ENCODE measurements at regions not wholly inside any gene's neighbourhood (a gene's known extent, or its start where the extent isn't known, plus 50 kb on each side); places are given as distances from the start of the nearest gene placed in this dataset.

DNA sequence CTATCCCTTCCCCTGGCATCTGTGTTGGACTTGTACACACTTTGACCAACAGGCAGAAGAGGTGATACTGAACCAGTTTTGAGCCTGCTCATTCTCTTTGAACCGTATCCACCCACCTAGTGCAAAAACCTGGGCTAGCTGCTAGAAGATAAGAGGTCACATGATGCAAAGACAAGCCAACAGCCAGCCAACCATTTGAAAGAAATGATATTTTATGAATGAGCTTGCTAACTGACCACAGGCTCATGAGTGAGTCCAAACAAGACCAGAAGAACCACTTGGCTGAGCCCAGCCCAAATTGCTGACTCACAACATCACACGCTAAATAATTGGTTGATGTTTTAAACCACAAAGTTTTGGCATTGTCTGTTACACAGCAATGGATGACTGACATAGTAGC lies 74.0 kb upstream of the CTNNB1 start:
- H3K4me1 Mint-ChIP-seq = peaks cover 8% of the 10 kb centered on the region
- H3K27ac Mint-ChIP-seq (ENCODE audit: unreplicated experiment) = no peak overlapping the region
- peaks cover 16% of the 10 kb centered on the region for H3K9me3 Mint-ChIP-seq
- H3K36me3 Mint-ChIP-seq (ENCODE audit: low read depth) = peaks cover 8% of the 10 kb centered on the region
- TF ChIP-seq CTCF (conservative IDR thresholded peaks at IDR 0.05) = no peak
- no peaks in the 10 kb centered on the region for H3K27me3 Mint-ChIP-seq (ENCODE audit: low read depth)
- no peak for DNase-seq (ENCODE audit: low read depth, low spot score)
- no peak overlapping the region for H3K4me3 Mint-ChIP-seq

DNA sequence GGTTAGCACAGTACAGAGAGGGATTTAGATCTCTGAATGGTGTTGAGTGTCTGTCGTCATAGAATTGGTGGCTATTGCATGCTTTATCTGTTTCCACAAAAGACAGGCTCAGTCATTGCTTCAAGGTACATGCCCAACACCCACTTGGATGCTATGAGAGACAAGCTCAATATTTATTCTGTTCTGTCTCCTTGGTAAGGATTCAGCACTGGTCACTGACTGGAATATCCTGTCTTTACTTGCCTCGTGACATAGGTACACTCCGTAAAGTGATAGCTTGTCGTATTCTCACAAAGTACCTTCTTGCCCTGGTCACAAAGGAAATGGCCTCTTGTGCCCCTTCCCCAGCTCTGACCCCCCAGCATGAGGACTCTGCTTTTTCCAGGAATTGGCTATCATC lies 72.8 kb upstream of the CTNNB1 start:
- no peak for DNase-seq (ENCODE audit: low read depth, low spot score)
- no peaks in the 10 kb centered on the region for H3K27me3 Mint-ChIP-seq (ENCODE audit: low read depth)
- TF ChIP-seq CTCF (conservative IDR thresholded peaks at IDR 0.05) = no peak
- peaks cover 17% of the 10 kb centered on the region for H3K9me3 Mint-ChIP-seq
- peaks cover 8% of the 10 kb centered on the region for H3K36me3 Mint-ChIP-seq (ENCODE audit: low read depth)
- H3K27ac Mint-ChIP-seq (ENCODE audit: unreplicated experiment) = no peak overlapping the region
- no peak overlapping the region for H3K4me3 Mint-ChIP-seq
- H3K4me1 Mint-ChIP-seq = no peaks in the 10 kb centered on the region

- H3K27me3 Mint-ChIP-seq (ENCODE audit: low read depth) = no peaks in the 10 kb centered on the region
- H3K4me3 Mint-ChIP-seq = no peak overlapping the region
- peaks cover 11% of the 10 kb centered on the region for H3K36me3 Mint-ChIP-seq (ENCODE audit: low read depth)
- H3K4me1 Mint-ChIP-seq = no peaks in the 10 kb centered on the region
- H3K9me3 Mint-ChIP-seq = peaks cover 20% of the 10 kb centered on the region
- H3K27ac Mint-ChIP-seq (ENCODE audit: unreplicated experiment) = no peak overlapping the region
- DNase-seq (ENCODE audit: low read depth, low spot score) = no peak
- TF ChIP-seq CTCF (conservative IDR thresholded peaks at IDR 0.05) = no peak
Observed at GRCh38 chr3:41126961-41127360, 72.3 kb upstream of the CTNNB1 start.

DNA sequence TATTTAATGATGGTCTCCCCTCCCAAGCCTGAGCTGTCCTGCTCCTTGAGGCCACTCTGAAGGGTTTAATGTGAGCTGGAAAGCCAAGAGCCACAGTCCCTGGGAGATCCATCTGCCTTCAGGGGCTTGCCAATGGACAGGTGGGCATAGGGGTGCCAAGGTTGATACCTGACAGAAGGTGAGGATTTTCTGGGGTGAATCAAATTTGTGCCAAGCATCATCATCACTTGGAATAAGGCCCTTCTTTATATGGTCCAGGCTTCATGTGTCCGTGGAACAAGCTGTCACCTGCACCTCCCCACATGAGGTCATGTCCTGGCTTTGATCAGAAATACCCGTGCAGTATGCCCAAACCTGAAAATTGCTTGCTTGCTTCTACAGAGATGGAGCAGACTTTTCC lies 71.9 kb upstream of the CTNNB1 start:
- no peak for DNase-seq (ENCODE audit: low read depth, low spot score)
- Mint-ChIP-seq H3K36me3 (ENCODE audit: low read depth) (peaks cover 11% of the 10 kb centered on the region), H3K9me3 (peaks cover 20% of the 10 kb centered on the region), H3K27ac (ENCODE audit: unreplicated experiment) (no peak overlapping the region), H3K27me3 (ENCODE audit: low read depth) (no peaks in the 10 kb centered on the region), H3K4me3 (no peak overlapping the region), H3K4me1 (no peaks in the 10 kb centered on the region)
- TF ChIP-seq CTCF (conservative IDR thresholded peaks at IDR 0.05) = no peak

DNA sequence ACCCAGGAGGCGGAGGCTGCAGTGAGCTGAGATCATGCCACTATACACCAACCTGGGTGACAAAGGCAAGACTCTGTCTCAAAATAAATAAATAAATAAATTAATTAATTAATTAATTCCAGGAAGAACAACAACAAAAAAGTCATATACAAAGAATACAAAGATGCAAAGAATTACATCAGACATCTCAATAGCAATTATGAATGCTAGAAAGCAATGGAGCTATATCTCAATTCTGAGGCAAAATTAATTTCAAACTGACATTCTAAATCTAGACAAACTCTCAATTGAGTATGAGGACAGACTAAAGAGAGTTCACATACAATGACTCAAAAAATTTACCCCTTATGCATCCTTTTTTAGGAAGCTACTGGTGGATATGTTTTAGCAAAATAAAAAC lies 69.6 kb upstream of the CTNNB1 start:
- H3K27ac Mint-ChIP-seq (ENCODE audit: unreplicated experiment) = no peak overlapping the region
- no peak for TF ChIP-seq CTCF (conservative IDR thresholded peaks at IDR 0.05)
- peaks cover 16% of the 10 kb centered on the region for H3K36me3 Mint-ChIP-seq (ENCODE audit: low read depth)
- H3K4me3 Mint-ChIP-seq = no peak overlapping the region
- no peak for DNase-seq (ENCODE audit: low read depth, low spot score)
- peaks cover 26% of the 10 kb centered on the region for H3K9me3 Mint-ChIP-seq
- H3K4me1 Mint-ChIP-seq = no peaks in the 10 kb centered on the region
- no peaks in the 10 kb centered on the region for H3K27me3 Mint-ChIP-seq (ENCODE audit: low read depth)

DNA sequence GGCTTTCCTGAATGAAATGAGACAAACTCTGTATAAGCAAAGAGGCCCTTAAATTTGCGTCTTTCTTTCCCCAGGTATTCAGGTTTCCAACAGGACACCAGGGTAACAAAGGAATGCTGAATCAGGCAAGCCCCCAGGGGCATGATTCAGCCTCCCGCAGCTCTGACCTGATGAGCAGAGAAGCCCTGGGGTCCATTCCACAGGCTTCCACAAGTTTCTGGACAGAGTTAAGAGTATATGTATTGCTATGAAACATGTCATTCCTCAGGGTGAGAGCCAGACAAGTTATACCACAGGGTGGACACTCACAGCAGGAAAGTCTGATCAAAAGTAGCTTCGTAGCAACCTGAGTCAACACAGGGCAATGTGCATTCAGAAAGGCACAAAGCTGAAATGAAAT lies 68.1 kb upstream of the CTNNB1 start:
- H3K36me3 Mint-ChIP-seq (ENCODE audit: low read depth) = peaks cover 14% of the 10 kb centered on the region
- H3K27ac Mint-ChIP-seq (ENCODE audit: unreplicated experiment) = no peak overlapping the region
- no peaks in the 10 kb centered on the region for H3K27me3 Mint-ChIP-seq (ENCODE audit: low read depth)
- no peak overlapping the region for H3K4me3 Mint-ChIP-seq
- H3K4me1 Mint-ChIP-seq = no peaks in the 10 kb centered on the region
- H3K9me3 Mint-ChIP-seq = peaks cover 26% of the 10 kb centered on the region
- DNase-seq (ENCODE audit: low read depth, low spot score) = no peak
- TF ChIP-seq CTCF (conservative IDR thresholded peaks at IDR 0.05) = no peak

Measured in neural crest cell (in vitro differentiated cells).